SHP77 (cell line): ENCODE measurements at regions not wholly inside any gene's neighbourhood (a gene's known extent, or its start where the extent isn't known, plus 50 kb on each side); places are given as distances from the start of the nearest gene placed in this dataset.

ENCODE experiments used
- DNase-seq, 2 experiments: peaks; one replicate each; lab custom pipeline; 2025; lab: John Stamatoyannopoulos, UW

DNA sequence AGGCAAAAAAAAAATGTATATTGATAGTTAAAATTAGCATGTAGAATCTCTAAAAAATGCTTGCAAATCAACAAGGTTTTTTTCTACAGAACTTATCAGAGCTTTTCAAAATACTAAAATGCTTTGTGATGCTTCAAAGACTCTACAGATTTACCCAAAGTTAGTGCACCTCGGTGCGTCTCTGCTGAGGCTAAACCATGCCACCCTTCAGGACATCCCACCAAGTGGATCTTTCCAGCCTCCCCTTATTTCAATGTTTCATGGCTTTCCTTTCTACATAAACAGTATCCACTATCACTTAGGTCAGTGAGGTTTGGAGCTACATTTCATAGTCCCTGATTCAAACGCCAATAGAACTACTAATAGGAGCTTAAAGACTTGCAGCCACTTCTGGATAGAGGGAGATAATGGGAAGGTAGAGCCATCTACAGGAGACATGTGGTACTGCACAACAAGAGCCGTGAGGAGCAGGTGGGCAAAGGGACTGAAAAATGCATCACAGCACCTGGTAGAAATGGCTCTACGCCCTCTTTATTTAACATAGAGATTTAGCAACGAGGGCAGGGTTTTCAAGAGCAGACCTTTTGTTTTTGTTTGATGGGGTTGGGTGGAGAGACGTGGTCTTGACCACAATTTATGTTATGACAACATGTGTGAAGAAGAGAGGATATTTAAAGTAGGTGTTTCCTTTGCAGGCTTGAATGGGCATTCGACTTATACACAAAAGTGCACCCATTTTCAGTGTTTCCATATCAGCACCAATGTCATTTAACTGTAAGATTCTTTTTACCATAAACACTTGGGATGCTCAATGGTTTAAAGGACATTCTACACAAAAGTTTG, 56.1 kb upstream of the SLC35G4 start:
- DNase-seq: peak; percentile 24 to 41

DNA sequence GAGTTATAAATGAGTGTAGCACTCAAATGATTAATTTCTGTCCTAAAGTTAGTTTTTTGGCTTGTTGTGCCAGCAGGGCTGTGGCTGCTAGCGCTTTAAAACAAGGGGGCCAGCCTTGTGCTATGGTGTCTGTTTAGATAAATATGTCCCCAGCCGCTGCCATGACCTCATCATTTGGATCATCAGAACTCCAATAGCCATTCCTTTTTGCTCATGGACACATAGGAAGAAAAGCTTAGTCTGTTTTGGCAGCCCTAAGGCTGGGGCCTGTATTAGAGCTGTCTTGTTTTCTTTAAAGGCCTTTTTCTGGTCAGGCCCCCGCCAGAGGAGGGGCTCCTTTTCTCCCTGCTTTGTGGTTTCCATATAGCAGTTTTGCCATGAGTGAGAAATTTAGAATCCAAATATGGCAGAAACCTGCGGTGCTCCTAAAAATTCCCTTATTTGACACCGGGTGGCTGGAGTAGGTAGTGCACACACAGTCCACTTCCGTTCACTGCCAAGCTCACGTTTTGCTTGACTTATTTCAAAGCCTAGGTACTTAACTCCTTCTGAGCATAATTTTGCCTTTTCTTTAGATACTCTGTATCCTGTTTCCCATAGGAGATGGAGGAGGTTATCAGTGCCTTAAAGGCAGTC, 60.4 kb upstream of the SLC35G4 start:
- DNase-seq: no peak

GRCh38 chr18:11548396-11548795, 61.0 kb upstream of the SLC35G4 start:
- DNase-seq: no peak

GRCh38 chr18:11544060-11544633, 65.2 kb upstream of the SLC35G4 start:
- DNase-seq: no peak

GRCh38 chr18:11541179-11541578, 68.2 kb upstream of the SLC35G4 start:
- DNase-seq: no peak

GRCh38 chr18:11533942-11534496, 75.4 kb upstream of the SLC35G4 start:
- DNase-seq: no peak

- DNase-seq: no peak
Observed at GRCh38 chr18:11533513-11533890, 75.9 kb upstream of the SLC35G4 start.

GRCh38 chr18:11532758-11533512, 76.5 kb upstream of the SLC35G4 start:
- DNase-seq: no peak

- no peak for DNase-seq
Observed at GRCh38 chr18:11529081-11529480, 80.3 kb upstream of the SLC35G4 start.

- DNase-seq: no peak
Observed at GRCh38 chr18:11526675-11527074, 82.7 kb upstream of the SLC35G4 start.

GRCh38 chr18:11523804-11524203, 85.6 kb upstream of the SLC35G4 start:
- no peak for DNase-seq

DNA sequence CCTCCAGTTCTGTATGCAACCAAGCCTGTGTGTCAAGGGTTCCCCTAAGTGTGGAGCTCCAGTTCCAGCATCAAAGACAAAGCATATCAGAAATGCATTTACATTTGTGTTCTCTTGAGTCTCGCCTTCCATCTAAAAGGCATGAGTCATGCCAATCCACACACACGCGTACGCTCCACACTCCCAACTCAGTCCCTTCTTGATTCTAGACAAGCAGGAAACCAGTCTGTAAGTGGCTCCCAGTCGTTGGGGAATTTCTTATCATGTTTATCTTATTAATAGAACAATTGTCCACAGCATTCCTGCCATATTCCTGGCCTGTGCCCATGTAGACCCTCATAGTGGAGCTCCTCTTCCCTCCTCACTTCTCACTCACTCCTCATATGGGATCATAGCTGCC, 86.4 kb upstream of the SLC35G4 start:
- no peak for DNase-seq

GRCh38 chr18:11521853-11522252, 87.5 kb upstream of the SLC35G4 start:
- DNase-seq: no peak

DNA sequence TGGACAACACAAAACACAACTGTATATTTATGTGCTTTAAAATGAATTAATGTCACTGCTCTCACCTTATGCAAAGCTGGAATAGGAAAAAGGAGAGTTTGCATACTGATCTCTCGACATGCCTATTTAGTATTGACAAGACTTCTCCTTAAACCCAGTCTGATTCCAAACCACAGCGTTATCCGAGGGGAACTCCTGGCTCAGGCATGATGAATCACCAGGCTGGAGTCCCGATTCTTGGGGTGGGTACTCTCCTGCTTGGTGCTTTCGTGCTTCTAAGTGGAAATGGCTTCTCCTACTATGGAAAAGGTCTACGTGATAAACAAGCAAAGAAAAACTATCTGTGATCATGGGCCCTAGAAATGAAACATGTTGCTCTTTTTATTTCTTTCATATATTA, 88.9 kb upstream of the SLC35G4 start:
- DNase-seq: no peak

DNA sequence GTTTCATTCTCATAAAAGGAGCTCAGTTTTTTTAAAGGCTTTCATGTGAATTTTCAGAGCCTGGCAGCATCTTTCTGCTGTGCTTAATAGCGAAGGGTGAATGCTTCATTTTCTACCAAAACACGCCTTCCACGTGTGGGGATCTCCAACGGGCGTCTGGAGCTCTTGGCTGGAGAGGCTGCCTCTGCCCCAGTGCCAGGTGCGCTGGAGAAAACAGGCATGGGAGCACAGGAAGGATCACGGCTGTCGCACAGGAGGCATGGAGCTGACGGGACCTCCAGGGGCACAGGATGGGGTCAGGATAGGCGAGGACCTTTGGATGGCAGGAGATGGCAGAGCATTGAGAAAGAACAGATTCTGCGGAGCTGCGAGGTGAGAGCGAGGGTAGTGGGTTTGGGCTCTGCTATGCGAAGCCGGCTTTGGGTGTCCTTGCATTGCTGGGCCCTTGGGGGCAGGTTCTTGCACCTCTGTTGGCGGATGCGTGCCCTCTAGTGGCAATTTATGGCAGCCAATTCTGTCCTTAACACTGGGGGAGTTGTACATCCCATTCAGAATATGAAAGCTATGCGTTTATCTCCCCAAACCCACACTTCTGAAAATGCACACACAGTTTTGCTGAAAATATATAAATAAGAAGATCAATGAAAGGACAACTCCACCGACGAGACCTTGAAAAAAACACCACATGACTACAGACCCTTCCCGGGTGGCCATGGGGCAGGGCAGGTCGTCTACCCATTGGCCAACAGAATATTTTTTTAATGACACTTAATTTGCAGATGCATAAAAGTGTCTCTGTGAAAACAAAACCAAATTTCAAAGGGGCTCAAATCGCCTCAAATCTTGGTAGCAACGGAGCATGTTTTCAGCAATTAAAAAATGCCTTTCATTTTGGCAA, 90.4 kb upstream of the SLC35G4 start:
- DNase-seq: peak; percentile 22 to 55

GRCh38 chr18:11517704-11518103, 91.7 kb upstream of the SLC35G4 start:
- DNase-seq: no peak

- DNase-seq: no peak
Observed at GRCh38 chr18:11516751-11517503, 92.5 kb upstream of the SLC35G4 start.

DNA sequence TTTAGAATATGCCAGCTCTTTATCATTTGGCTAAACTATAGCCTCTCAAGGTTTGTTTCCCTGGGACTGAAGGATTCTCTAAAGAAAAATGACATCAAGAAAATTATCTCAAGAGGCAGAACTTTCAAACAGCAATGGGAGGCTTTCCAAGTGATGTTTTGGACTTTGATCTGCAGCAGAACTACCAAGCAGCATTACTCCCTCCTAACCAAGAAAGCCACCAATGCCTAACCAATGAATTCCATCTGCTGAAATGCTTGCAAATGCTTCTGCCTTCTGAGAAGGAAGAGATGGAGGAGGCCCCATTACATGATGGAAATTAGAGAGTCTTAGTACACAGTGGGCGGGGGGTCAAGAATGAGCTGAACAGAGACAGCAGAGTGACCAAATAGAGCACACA, 95.1 kb upstream of the SLC35G4 start:
- DNase-seq: no peak

- no peak for DNase-seq
Observed at GRCh38 chr18:11512096-11513025, 97.0 kb upstream of the SLC35G4 start.
